A549 (cell line): ENCODE measurements at regions not wholly inside any gene's neighbourhood (a gene's known extent, or its start where the extent isn't known, plus 50 kb on each side); places are given as distances from the start of the nearest gene placed in this dataset.

Source experiments
- ATAC-seq, 2 experiments: fragments of 200-7000 bp in 1 of 2; fragments of >200 bp in 1 of 2; cut with Nextera tagmentation in 1 of 2; cut with Tn5 transposase in 1 of 2; 3 replicates each; pipeline versions ENCODE4 v1.8.0 to v1.9.1; 2018 to 2020; ENCODE audit warnings: mild to moderate bottlenecking in 1 of 2, moderate library complexity in 1 of 2
- CTCF ChIA-PET: fragments of 300-600 bp; sonication (Branson Sonifier 250); formaldehyde crosslinking; extraction: SDS; loops from one replicate; lab custom pipeline; 2021; ENCODE audit warnings: antibody characterized with exemption, inconsistent platforms; lab: Yijun Ruan, JAX
- POLR2A ChIA-PET: fragments of 350-600 bp; formaldehyde crosslinking; extraction: SDS; loops from one replicate; lab custom pipeline; 2021; ENCODE audit warnings: antibody characterized with exemption, inconsistent platforms; lab: Yijun Ruan, JAX
- DNase-seq, 2 experiments: peaks; one replicate each; pipeline versions ENCODE4 v3.0.0 to v3.0.0-alpha.2; 2011 to 2016; ENCODE audit warnings: low read depth in 1 of 2, low spot score in 1 of 2
- FAIRE-seq: peaks from 2 replicates; lab custom pipeline; 2011; peaks lifted over from hg19 to GRCh38; lab: Jason Lieb, UNC
- H3K27ac ChIP-seq, 2 experiments: fragments of >200 bp; sonication (Bioruptor Twin); formaldehyde crosslinking; 3 replicates each; pipeline ENCODE4 v1.5.1; 2016 to 2017
- H3K4me1 ChIP-seq: fragments of >200 bp; sonication (Bioruptor Twin); formaldehyde crosslinking; 3 replicates; pipeline ENCODE4 v1.6.1; 2016
- H3K4me2 ChIP-seq: fragments of >200 bp; sonication (Bioruptor Twin); formaldehyde crosslinking; 3 replicates; pipeline ENCODE4 v1.6.1; 2016
- H3K4me3 ChIP-seq: fragments of >200 bp; sonication (Bioruptor Twin); formaldehyde crosslinking; 3 replicates; pipeline ENCODE4 v1.5.1; 2016
- H3K9me3 ChIP-seq: fragments of >200 bp; sonication (Bioruptor Twin); formaldehyde crosslinking; 3 replicates; pipeline ENCODE4 v1.6.1; 2016
- CEBPB ChIP-seq, 2 experiments: fragments of >200 bp in 1 of 2; sonication (Bioruptor Twin) in 1 of 2; formaldehyde crosslinking in 1 of 2; IDR thresholded peaks; 2 replicates each; pipeline ENCODE4 v1.6.1; 2012 to 2016
- CHD2 ChIP-seq: fragments of 150-350 bp; IDR thresholded peaks from 2 replicates; pipeline ENCODE4 v1.6.1; 2014; ENCODE audit warnings: low read length; ENCODE audit not compliant: partially characterized antibody
- CHD4 ChIP-seq: fragments of 200-600 bp; sonication (generic); IDR thresholded peaks from 2 replicates; pipeline ENCODE4 v1.6.1; 2016; ENCODE audit warnings: antibody characterized with exemption, mild to moderate bottlenecking, borderline replicate concordance
- EHF ChIP-seq: fragments of 250-450 bp; sonication (Bioruptor Pico); IDR thresholded peaks from 2 replicates; pipeline ENCODE4 v1.5.0; 2020; ENCODE audit warnings: mild to moderate bottlenecking
- EHMT2 ChIP-seq: fragments of 200-600 bp; sonication (generic); IDR thresholded peaks from 2 replicates; pipeline ENCODE4 v1.6.1; 2016; ENCODE audit warnings: antibody characterized with exemption, low read depth, mild to moderate bottlenecking, moderate library complexity
- ESRRA ChIP-seq: fragments of 150-350 bp; IDR thresholded peaks from 2 replicates; pipeline ENCODE4 v1.6.1; 2014; ENCODE audit warnings: mild to moderate bottlenecking, low read length, borderline replicate concordance
- FOSB ChIP-seq: fragments of 250-450 bp; sonication (Bioruptor Pico); IDR thresholded peaks from 2 replicates; pipeline ENCODE4 v1.5.0; 2020; ENCODE audit warnings: mild to moderate bottlenecking, moderate library complexity
- HEYL ChIP-seq: fragments of 250-450 bp; sonication (Bioruptor Pico); IDR thresholded peaks from 2 replicates; pipeline ENCODE4 v1.8.0; 2021; ENCODE audit warnings: mild to moderate bottlenecking, moderate library complexity
- HOXB13 ChIP-seq: fragments of 250-450 bp; sonication (Bioruptor Pico); IDR thresholded peaks from 2 replicates; pipeline ENCODE4 v1.5.0; 2020; ENCODE audit warnings: low read depth, mild to moderate bottlenecking, moderate library complexity
- JUN ChIP-seq, 2 experiments: fragments of >200 bp; sonication (Bioruptor Twin); formaldehyde crosslinking; IDR thresholded peaks; 2 replicates in 1 of 2; 3 replicates in 1 of 2; pipeline ENCODE4 v1.6.1; 2016 to 2017
- MAFK ChIP-seq: fragments of 450-650 bp; IDR thresholded peaks from 2 replicates; pipeline ENCODE4 v1.6.1; 2014; ENCODE audit not compliant: partially characterized antibody
- NFE2L2 ChIP-seq: fragments of 150-350 bp; conservative IDR thresholded peaks from 2 replicates; pipeline ENCODE4 v1.6.1; 2014; ENCODE audit warnings: low read length
- POLR2AphosphoS2 ChIP-seq: conservative IDR thresholded peaks from 2 replicates; pipeline ENCODE4 v1.6.1; 2012; ENCODE audit warnings: low read length, improper control_type of control experiment, inconsistent platforms
- RAD21 ChIP-seq, 2 experiments: fragments of >200 bp in 1 of 2; sonication (Bioruptor Twin) in 1 of 2; formaldehyde crosslinking in 1 of 2; IDR thresholded peaks in 1 of 2; conservative IDR thresholded peaks in 1 of 2; 2 replicates in 1 of 2; 3 replicates in 1 of 2; pipeline ENCODE4 v1.6.1; 2012 to 2018; ENCODE audit warnings: inconsistent platforms in 1 of 2
- RCOR1 ChIP-seq: fragments of 150-350 bp; IDR thresholded peaks from 2 replicates; pipeline ENCODE4 v1.6.1; 2014; ENCODE audit warnings: antibody characterized with exemption, low read length, low read depth
- RNF2 ChIP-seq: fragments of 200-600 bp; sonication (generic); IDR thresholded peaks from 2 replicates; pipeline ENCODE4 v1.6.1; 2016; ENCODE audit warnings: low read depth, mild to moderate bottlenecking, antibody characterized with exemption, moderate library complexity, borderline replicate concordance
- TFCP2L1 ChIP-seq: fragments of 250-450 bp; sonication (Bioruptor Pico); IDR thresholded peaks from 2 replicates; pipeline ENCODE4 v1.5.0; 2021; ENCODE audit warnings: mild to moderate bottlenecking
- USF2 ChIP-seq: fragments of 450-650 bp; IDR thresholded peaks from 2 replicates; pipeline ENCODE4 v1.6.1; 2014; ENCODE audit warnings: antibody characterized with exemption
- ZFP36 ChIP-seq: fragments of 450-650 bp; IDR thresholded peaks from 2 replicates; pipeline ENCODE4 v1.6.1; 2014; ENCODE audit warnings: borderline replicate concordance; ENCODE audit not compliant: partially characterized antibody
- ZNF302 ChIP-seq: fragments of 250-450 bp; sonication (Bioruptor Pico); IDR thresholded peaks from 2 replicates; pipeline ENCODE4 v1.9.0; 2021; ENCODE audit warnings: inconsistent platforms, mild to moderate bottlenecking, moderate library complexity
- ZSCAN20 ChIP-seq: fragments of 250-450 bp; sonication (Bioruptor Pico); IDR thresholded peaks from 2 replicates; pipeline ENCODE4 v1.8.0; 2022; ENCODE audit warnings: mild to moderate bottlenecking, moderate library complexity
- WGBS: methylation state at CpG from one replicate; pipeline ENCODE4 v1.1.6; 2017; ENCODE audit errors: missing lambda C conversion rate; 5-methylcytosine and 5-hydroxymethylcytosine counted together
- TF ChIP-seq, protein P1 (sequence below): fragments of 150-350 bp; IDR thresholded peaks from 2 replicates; pipeline ENCODE4 v1.6.1; 2014; ENCODE audit warnings: low read depth, mild to moderate bottlenecking, low read length
- TF ChIP-seq, protein P2 (sequence below): fragments of 250-450 bp; sonication (Bioruptor Pico); IDR thresholded peaks from 2 replicates; pipeline ENCODE4 v1.5.0; 2021; ENCODE audit warnings: mild to moderate bottlenecking, moderate library complexity, borderline replicate concordance
- TF ChIP-seq, protein P3 (sequence below): fragments of >200 bp; sonication (Bioruptor Twin); formaldehyde crosslinking; IDR thresholded peaks from 2 replicates; pipeline ENCODE4 v1.6.1; 2016
- TF ChIP-seq, protein P4 (sequence below): IDR thresholded peaks from 2 replicates; pipeline ENCODE4 v1.6.1; 2012

- TF ChIP-seq, protein P1, sequence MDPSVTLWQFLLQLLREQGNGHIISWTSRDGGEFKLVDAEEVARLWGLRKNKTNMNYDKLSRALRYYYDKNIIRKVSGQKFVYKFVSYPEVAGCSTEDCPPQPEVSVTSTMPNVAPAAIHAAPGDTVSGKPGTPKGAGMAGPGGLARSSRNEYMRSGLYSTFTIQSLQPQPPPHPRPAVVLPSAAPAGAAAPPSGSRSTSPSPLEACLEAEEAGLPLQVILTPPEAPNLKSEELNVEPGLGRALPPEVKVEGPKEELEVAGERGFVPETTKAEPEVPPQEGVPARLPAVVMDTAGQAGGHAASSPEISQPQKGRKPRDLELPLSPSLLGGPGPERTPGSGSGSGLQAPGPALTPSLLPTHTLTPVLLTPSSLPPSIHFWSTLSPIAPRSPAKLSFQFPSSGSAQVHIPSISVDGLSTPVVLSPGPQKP, result no peak
- TF ChIP-seq HEYL (CRISPR knock-in tag), result no peak
- no peak for TF ChIP-seq ESRRA
- TF ChIP-seq CHD4, result no peak
- no peak for TF ChIP-seq POLR2AphosphoS2
Observed at GRCh38 chr2:134193006-134193405, 60.9 kb upstream of the MGAT5 start (continued).

GRCh38 chr2:134194519-134194918, 59.4 kb upstream of the MGAT5 start:
- TF ChIP-seq JUN (IDR thresholded peaks at IDR 0.05) (no peak), RNF2 (no peak), ZSCAN20 (CRISPR knock-in tag) (no peak), CEBPB (IDR thresholded peaks at IDR 0.05) (no peak), CHD2 (no peak), NFE2L2 (no peak), HOXB13 (CRISPR knock-in tag) (no peak), MAFK (no peak), FOSB (CRISPR knock-in tag) (no peak), RCOR1 (no peak), USF2 (no peak), RAD21 (conservative IDR thresholded peaks at IDR 0.05 in 1 of 2, IDR thresholded peaks at IDR 0.05 in 1 of 2) (no peak), ZNF302 (CRISPR knock-in tag) (no peak), POLR2AphosphoS2 (no peak), TFCP2L1 (CRISPR knock-in tag) (no peak)
- TF ChIP-seq, protein P2, sequence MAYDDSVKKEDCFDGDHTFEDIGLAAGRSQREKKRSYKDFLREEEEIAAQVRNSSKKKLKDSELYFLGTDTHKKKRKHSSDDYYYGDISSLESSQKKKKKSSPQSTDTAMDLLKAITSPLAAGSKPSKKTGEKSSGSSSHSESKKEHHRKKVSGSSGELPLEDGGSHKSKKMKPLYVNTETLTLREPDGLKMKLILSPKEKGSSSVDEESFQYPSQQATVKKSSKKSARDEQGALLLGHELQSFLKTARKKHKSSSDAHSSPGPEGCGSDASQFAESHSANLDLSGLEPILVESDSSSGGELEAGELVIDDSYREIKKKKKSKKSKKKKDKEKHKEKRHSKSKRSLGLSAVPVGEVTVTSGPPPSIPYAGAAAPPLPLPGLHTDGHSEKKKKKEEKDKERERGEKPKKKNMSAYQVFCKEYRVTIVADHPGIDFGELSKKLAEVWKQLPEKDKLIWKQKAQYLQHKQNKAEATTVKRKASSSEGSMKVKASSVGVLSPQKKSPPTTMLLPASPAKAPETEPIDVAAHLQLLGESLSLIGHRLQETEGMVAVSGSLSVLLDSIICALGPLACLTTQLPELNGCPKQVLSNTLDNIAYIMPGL (CRISPR knock-in tag), result no peak
- TF ChIP-seq, protein P3, sequence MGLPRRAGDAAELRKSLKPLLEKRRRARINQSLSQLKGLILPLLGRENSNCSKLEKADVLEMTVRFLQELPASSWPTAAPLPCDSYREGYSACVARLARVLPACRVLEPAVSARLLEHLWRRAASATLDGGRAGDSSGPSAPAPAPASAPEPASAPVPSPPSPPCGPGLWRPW, result no peak
- POLR2A ChIA-PET, result no interaction called here
- FAIRE-seq (no peak), ATAC-seq (no peak), DNase-seq (no peak)
- no peak overlapping the region for H3K4me3 ChIP-seq
- CTCF ChIA-PET, result no interaction called here
- WGBS, result 94% methylated on average over 5 of the region's 5 CpGs
- no peak overlapping the region for H3K4me2 ChIP-seq
- no peak overlapping the region for H3K27ac ChIP-seq
- no peaks in the 10 kb centered on the region for H3K9me3 ChIP-seq
- no peaks in the 10 kb centered on the region; the same call in 2 of the 3 replicates for H3K4me1 ChIP-seq

GRCh38 chr2:134195341-134195740, 58.5 kb upstream of the MGAT5 start:
- 94% methylated on average over 6 of the region's 6 CpGs for WGBS
- Histone ChIP-seq H3K4me1 (no peaks in the 10 kb centered on the region), H3K4me3 (no peak overlapping the region), H3K4me2 (no peak overlapping the region), H3K27ac (no peak overlapping the region), H3K9me3 (no peaks in the 10 kb centered on the region)
- DNase-seq, result no peak
- CTCF ChIA-PET, result no interaction called here
- TF ChIP-seq HEYL (CRISPR knock-in tag) (no peak), ESRRA (no peak), NFE2L2 (no peak), MAFK (no peak), ZFP36 (no peak), EHMT2 (no peak), CEBPB (IDR thresholded peaks at IDR 0.05) (no peak), EHF (no peak)
- TF ChIP-seq, protein P4, sequence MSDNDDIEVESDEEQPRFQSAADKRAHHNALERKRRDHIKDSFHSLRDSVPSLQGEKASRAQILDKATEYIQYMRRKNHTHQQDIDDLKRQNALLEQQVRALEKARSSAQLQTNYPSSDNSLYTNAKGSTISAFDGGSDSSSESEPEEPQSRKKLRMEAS, result no peak
- TF ChIP-seq, protein P1, result no peak
- POLR2A ChIA-PET, result no interaction called here
- ATAC-seq, result no peak
- no peak for FAIRE-seq
